ENCODE measurements at regions not wholly inside any gene's neighbourhood (a gene's known extent, or its start where the extent isn't known, plus 50 kb on each side); places are given as distances from the start of the nearest gene placed in this dataset.

GRCh38 chr3:27593173-27593572, 109.0 kb upstream of the SLC4A7 start:
- POLR2A ChIA-PET, result no interaction called here
- 92% methylated on average over 2 of the region's 2 CpGs for WGBS (ENCODE audit: low lambda C conversion rate)
- Histone ChIP-seq H3K27ac (ENCODE audit: low read depth in 2 of 2, low read length in 1 of 2) (no peak overlapping the region), H3F3A (replicated peaks; ENCODE audit: insufficient read depth) (peaks cover 41% of the 10 kb centered on the region), H3K4me3 (ENCODE audit: low read depth in 2 of 2, low read length in 1 of 2) (no peak overlapping the region), H3K9me2 (no peaks in the 10 kb centered on the region), H3K4me1 (ENCODE audit: control insufficient read depth in 1 of 2, insufficient read depth in 2 of 2, low read depth in 1 of 2, low read length in 1 of 2) (peaks cover 0 to 35% of the 10 kb centered on the region in 2 experiments; a peak in 2 of 4 replicates), H3K9me3 (no peaks in the 10 kb centered on the region), H3K9ac (no peak overlapping the region), H4K20me1 (ENCODE audit: insufficient read depth) (no peaks in the 10 kb centered on the region), H3K79me2 (ENCODE audit: insufficient read depth) (no peaks in the 10 kb centered on the region), H2AFZ (ENCODE audit: low read depth) (no peak overlapping the region), H3K27me3 (ENCODE audit: insufficient read depth) (no peaks in the 10 kb centered on the region), H3K4me2 (no peak overlapping the region), H3K36me3 (replicated peaks in 1 of 2; ENCODE audit: control insufficient read depth in 1 of 2, insufficient read depth in 2 of 2, low read length in 1 of 2) (no peaks in the 10 kb centered on the region)
- CTCF ChIA-PET, result no interaction called here
- TF ChIP-seq RAD21 (IDR thresholded peaks at IDR 0.05; ENCODE audit: low read length) (no peak), YY1 (IDR thresholded peaks at IDR 0.05; ENCODE audit: low read depth) (no peak), TCF12 (IDR thresholded peaks at IDR 0.05) (no peak), FOXM1 (IDR thresholded peaks at IDR 0.05; ENCODE audit: low read depth) (no peak), IRF3 (IDR thresholded peaks at IDR 0.05; ENCODE audit: low read depth, low read length) (no peak), CTCF (IDR thresholded peaks at IDR 0.05) (no peak), RCOR1 (IDR thresholded peaks at IDR 0.05; ENCODE audit: low read length) (no peak), GABPA (IDR thresholded peaks at IDR 0.05; ENCODE audit: low read depth) (no peak), TEAD4 (IDR thresholded peaks at IDR 0.05; ENCODE audit: borderline replicate concordance, insufficient read depth) (no peak), USF1 (IDR thresholded peaks at IDR 0.05; ENCODE audit: borderline replicate concordance, low read depth) (no peak), REST (IDR thresholded peaks at IDR 0.05; ENCODE audit: low read depth, low read length) (no peak), TAF1 (IDR thresholded peaks at IDR 0.05; ENCODE audit: borderline replicate concordance, low read depth, low read length) (no peak), RFX5 (IDR thresholded peaks at IDR 0.05; ENCODE audit: low read length) (no peak)
- DNase-seq, result no peak
